ENCODE measurements at regions not wholly inside any gene's neighbourhood (a gene's known extent, or its start where the extent isn't known, plus 50 kb on each side); places are given as distances from the start of the nearest gene placed in this dataset.
"Not testable (repeated sequence)": the region's sequence is repeated elsewhere in the genome, so short reads cannot be mapped to it uniquely, and the experiment has no call there.

DNA sequence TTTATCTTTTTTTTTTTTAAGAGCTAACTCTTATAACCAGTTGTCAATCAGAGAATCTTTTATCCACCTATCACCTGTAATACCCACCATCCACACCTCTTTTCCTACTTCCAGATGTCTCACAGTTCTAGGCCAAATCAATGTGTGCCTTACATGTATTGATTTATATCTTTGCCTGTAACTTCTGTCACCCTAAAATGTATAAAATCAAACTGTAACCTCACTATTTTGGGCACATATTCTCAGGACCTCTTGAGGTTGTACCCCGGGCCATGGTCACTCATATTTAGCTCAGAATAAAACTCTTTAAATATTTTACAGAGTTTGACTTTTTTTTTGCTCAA, 404.7 kb upstream of the RORB start:
- TF ChIP-seq, protein P1, sequence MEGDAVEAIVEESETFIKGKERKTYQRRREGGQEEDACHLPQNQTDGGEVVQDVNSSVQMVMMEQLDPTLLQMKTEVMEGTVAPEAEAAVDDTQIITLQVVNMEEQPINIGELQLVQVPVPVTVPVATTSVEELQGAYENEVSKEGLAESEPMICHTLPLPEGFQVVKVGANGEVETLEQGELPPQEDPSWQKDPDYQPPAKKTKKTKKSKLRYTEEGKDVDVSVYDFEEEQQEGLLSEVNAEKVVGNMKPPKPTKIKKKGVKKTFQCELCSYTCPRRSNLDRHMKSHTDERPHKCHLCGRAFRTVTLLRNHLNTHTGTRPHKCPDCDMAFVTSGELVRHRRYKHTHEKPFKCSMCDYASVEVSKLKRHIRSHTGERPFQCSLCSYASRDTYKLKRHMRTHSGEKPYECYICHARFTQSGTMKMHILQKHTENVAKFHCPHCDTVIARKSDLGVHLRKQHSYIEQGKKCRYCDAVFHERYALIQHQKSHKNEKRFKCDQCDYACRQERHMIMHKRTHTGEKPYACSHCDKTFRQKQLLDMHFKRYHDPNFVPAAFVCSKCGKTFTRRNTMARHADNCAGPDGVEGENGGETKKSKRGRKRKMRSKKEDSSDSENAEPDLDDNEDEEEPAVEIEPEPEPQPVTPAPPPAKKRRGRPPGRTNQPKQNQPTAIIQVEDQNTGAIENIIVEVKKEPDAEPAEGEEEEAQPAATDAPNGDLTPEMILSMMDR (conservative IDR thresholded peaks at IDR 0.05; ENCODE audit: low read depth, low read length), result no peak
- DNase-seq (ENCODE audit: low read depth), result no peak
- H3K4me3 ChIP-seq (ENCODE audit: low read depth, low read length), result no peak overlapping the region

DNA sequence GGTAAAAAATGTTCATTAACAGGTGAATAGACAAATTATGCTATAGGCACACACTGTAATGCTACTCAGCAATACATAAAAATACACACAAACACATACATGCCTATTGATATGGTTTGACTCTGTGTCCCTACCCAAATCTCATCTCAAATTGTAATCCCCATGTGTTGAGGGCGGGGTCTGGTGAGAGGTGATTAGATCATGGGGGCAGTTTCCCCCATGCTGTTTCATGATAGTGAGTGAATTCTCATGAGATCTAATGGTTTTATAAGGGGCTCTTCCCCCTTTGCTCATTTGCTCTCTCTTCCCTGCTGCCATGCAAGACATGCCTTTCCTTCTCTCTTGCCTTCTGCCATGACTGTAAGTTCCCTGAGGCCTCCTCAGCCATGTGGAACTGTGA, 403.1 kb upstream of the RORB start:
- DNase-seq (ENCODE audit: low read depth); H3K4me3 ChIP-seq (ENCODE audit: low read depth, low read length): not testable (repeated sequence)

DNA sequence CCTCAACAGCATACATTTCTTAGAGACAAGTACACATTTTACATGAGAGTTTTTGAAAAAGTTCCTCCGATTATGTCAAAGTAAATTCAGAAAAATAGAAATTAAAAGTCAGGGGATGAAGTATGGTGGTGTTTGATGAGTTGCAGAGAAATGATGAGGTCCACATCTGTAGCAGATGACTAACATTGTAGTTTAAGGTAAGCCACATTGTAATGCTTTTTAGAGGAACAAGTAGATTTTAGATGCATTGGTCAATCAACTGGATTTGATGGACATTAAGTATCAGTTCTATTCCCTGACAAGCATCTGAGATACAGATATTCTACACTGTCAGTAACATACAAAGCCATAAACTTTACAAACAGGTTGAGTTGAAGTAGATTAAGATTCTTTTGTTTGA, 402.4 kb upstream of the RORB start:
- DNase-seq (ENCODE audit: low read depth), result no peak
- no peak overlapping the region for H3K4me3 ChIP-seq (ENCODE audit: low read depth, low read length)
- TF ChIP-seq, protein P1 (conservative IDR thresholded peaks at IDR 0.05; ENCODE audit: low read depth, low read length), result no peak

DNA sequence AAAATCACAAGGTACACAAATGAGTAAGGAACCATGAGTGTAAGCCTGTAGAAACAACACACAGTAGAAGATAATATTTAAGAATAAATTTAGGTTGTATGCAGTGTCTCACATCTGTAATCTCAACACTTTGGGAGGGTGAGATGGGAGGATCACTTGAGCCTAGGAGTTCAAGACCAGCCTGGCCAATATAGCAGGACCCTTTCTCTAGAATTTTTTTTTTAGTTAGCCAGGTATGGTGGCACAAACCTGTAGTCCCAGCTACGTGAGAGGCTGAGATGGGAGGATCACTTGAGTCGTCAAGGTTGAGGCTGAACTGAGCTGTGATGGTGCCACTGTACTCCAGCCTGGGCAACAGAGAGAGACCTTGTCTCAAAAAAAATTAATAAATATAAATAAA, 401.2 kb upstream of the RORB start:
- TF ChIP-seq, protein P1 (conservative IDR thresholded peaks at IDR 0.05; ENCODE audit: low read depth, low read length), result no peak
- DNase-seq (ENCODE audit: low read depth), result no peak
- H3K4me3 ChIP-seq (ENCODE audit: low read depth, low read length), result no peak overlapping the region

DNA sequence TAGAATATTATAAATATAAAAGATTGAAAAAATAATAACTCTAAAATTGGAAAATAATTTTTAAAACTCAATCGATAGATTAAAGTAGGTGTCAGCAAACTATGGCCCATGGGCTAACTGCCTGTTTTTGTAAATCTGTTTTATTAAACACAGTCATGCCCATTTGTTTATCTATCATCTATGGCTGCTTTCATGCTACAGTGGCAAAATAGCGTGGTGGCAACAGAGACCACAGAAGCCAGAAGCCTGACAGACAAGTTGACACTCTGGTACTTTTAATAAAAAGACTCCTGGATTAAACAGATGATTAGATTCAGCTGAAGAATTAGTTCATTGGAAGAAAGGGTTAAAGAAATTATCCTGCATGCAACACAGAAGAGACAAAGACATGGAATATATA, 400.7 kb upstream of the RORB start:
- TF ChIP-seq, protein P1 (conservative IDR thresholded peaks at IDR 0.05; ENCODE audit: low read depth, low read length), result no peak
- no peak for DNase-seq (ENCODE audit: low read depth)

DNA sequence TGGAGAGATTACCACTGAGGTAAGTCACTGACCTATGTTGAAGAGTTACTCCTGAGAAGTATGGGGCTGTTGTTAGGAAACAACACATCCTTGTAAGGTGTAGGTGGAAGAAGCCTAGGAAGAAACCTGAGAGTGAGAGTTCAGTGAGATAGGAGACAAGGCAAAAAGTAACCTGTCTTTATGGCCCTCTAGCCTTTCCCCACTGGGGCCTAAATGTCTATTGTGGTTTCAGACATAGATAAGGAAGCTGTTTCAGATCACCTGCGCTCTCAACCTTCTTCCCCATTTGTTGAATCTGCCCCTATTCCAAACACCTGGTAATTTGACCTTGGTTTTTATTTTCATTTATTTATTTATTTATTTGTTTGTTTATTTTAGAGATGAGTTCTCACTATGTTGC, 397.1 kb upstream of the RORB start:
- no peak overlapping the region for H3K4me3 ChIP-seq (ENCODE audit: low read depth, low read length)
- TF ChIP-seq, protein P1 (conservative IDR thresholded peaks at IDR 0.05; ENCODE audit: low read depth, low read length), result no peak
- DNase-seq (ENCODE audit: low read depth), result no peak

More for the DNA sequence above, 400.7 kb upstream of the RORB start:
- no peak overlapping the region for H3K4me3 ChIP-seq (ENCODE audit: low read depth, low read length)

DNA sequence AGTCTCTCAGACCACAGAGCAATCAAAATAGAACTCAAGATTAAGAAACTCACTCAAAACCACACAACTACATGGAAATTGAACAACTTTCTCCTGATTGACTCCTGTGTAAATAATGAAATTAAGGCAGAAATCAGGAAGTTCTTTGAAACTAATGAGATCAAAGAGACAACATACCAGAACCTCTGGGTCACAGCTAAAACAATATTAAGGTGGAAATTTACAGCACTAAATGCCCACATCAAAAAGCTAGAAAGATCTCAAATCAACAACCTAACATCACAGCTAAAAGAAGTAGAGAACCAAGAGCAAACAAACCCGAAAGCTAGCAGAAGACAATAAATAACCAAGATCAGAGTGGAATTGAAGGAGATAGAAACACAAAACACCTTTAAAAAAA, 395.0 kb upstream of the RORB start:
- H3K4me3 ChIP-seq (ENCODE audit: low read depth, low read length); DNase-seq (ENCODE audit: low read depth): not testable (repeated sequence)

DNA sequence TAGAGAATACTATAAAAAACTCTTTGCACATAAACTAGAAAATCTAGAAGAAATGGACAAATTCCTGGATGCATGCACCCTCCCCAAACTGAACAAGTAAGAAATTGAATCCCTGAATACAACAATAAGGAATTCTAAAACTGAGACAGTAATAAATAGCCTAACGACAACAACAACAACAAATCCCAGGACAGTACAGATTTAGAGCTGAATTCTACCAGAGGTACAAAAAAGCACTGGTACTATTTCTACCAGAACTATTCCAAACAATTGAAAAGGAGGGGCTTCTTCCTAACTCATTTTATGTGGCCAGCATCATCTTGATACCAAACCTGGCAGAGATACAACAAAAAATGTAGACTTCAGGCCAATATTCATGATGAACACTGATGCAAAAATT, 394.4 kb upstream of the RORB start:
- TF ChIP-seq, protein P1 (conservative IDR thresholded peaks at IDR 0.05; ENCODE audit: low read depth, low read length), result no peak
- DNase-seq (ENCODE audit: low read depth), result no peak
- H3K4me3 ChIP-seq (ENCODE audit: low read depth, low read length), result no peak overlapping the region
